Brain pericyte (primary cell): ENCODE measurements at regions not wholly inside any gene's neighbourhood (a gene's known extent, or its start where the extent isn't known, plus 50 kb on each side); places are given as distances from the start of the nearest gene placed in this dataset.

ENCODE experiments used
- DNase-seq: peaks from one replicate; pipeline ENCODE4 v3.0.0-alpha.2; 2012; ENCODE audit warnings: low read depth, low spot score

GRCh38 chr13:73266640-73267180, 207.9 kb downstream of the KLF5 start:
- DNase-seq: no peak

DNA sequence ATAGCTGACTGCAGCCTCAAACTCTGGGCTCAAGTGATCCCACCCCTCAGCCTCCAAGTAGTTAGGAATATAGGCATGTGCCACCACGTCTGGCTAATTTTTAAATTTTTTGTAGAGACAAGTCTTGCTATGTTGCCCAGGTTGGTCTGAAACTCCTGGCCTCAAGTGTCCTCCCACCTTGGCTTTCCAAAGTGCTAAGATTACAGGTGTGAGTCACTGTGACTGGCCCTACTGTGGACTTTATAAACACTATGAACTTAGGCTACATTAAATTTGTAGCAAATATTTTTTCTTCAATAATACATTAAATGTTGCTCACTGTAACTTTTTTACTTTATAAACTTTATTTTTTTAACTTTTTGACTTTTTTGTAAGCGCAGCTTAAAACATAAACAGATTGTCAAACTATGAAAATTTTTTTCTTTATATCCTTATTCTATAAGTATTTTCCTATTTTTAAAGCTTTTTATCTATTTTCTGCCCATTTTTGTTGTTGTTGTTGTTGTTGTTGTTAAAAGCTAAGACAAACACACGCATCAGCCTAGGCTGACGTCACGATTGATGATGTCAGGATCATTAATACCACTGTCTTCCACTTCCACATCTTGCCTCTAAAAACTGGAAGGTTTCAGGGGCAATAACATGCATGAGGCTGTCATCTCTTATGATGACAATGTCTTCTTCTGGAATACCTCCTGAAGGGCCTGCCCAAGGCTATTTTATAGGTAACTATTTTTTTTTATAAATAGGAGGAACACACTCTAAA, 204.2 kb downstream of the KLF5 start:
- no peak for DNase-seq

- DNase-seq: no peak
Observed at GRCh38 chr13:73261739-73262216, 203.0 kb downstream of the KLF5 start.

GRCh38 chr13:73259061-73260017, 200.5 kb downstream of the KLF5 start:
- no peak for DNase-seq

DNA sequence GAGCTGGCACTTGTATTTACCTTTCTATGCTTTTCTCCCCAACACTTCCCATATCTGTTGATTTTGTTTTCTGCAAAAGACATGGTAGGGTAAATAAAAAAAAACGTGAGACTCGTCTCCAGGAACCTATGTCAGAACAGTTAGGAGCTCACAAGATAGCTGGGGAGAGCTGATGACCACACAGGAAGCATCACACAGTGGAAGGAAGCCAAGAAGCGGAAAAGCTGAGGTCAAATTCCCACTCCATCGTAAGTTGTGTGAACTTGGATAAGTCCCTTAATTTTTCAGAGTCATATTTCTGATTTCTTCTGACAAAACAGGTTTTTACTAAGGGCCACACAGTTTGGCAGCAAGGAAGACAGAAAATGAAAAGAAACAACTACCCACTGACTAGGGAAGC, 199.6 kb downstream of the KLF5 start:
- DNase-seq: no peak

- no peak for DNase-seq
Observed at GRCh38 chr13:73254827-73255226, 196.0 kb downstream of the KLF5 start.

DNA sequence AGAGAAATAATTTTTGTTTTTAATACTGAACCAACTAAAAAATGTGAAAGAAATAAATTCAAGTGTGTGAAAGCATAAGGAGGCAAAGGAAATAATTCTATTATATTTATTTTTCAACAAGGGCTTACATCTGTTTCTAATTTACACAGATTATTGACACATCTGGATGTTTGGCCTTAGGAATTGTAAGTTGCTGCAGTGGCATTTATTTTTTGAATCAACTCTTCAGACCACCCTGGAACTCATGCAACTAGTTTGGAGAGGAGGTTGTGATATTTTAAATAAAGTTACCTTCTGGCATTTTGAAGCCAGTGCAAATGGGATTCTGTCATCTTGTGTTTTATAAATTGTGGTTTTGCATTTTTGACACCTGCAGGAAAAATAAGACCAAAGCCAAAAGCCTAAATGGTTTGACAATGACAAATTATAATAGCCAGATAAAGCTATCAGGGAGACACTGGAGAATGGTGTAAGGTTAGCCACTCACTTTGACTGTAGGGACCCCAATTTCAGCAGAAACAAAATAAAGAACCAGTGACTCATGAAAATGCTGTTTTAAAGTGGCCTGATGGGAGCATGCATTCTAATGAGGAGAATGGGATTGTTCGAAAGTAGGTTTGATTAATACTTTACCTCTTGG, 192.9 kb downstream of the KLF5 start:
- DNase-seq: no peak

GRCh38 chr13:73250061-73250460, 191.3 kb downstream of the KLF5 start:
- no peak for DNase-seq

GRCh38 chr13:73248711-73249580, 190.1 kb downstream of the KLF5 start:
- no peak for DNase-seq

- DNase-seq: no peak
Observed at GRCh38 chr13:73248154-73248553, 189.3 kb downstream of the KLF5 start.

DNA sequence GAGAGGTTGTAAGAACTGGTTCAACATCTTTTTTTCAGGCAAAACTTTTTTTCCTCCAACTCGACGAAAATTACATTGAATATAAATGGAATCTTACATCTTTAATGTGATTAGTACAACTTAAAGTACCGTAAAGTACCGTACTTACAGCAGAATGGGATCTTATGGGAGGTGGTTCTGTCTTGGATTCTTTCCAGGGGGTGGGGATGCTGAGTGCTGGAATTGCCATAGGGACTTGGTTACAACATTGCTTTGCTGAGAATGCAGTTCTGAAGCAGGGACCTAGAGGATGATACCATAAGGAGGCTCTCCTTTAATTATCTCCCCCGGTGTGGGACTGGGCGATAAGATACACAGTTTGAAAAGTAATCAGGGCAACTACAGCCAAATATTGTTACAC, 186.4 kb downstream of the KLF5 start:
- DNase-seq: no peak

- DNase-seq: no peak
Observed at GRCh38 chr13:73244467-73244866, 185.7 kb downstream of the KLF5 start.

GRCh38 chr13:73242515-73243015, 183.8 kb downstream of the KLF5 start:
- DNase-seq: no peak

GRCh38 chr13:73240193-73240592, 181.4 kb downstream of the KLF5 start:
- no peak for DNase-seq

DNA sequence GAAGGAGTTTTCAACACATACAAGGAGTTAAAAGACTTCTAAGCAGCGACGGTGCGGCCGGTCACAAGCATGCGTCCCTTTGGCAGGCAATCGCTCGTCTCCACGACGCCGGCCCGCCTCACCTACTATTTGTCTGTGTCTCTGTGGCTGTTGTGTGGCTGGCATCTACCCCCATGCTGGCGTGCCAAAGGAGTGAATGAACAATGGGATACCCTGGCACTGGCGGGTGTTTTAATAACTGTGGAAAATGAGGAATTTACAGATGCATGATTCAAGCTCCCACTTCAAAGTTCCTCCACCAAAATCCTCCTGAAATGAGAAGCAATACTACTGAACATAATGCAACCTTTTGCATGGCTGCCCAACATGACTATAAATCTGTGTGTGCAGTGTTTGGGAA, 176.6 kb downstream of the KLF5 start:
- DNase-seq: no peak

DNA sequence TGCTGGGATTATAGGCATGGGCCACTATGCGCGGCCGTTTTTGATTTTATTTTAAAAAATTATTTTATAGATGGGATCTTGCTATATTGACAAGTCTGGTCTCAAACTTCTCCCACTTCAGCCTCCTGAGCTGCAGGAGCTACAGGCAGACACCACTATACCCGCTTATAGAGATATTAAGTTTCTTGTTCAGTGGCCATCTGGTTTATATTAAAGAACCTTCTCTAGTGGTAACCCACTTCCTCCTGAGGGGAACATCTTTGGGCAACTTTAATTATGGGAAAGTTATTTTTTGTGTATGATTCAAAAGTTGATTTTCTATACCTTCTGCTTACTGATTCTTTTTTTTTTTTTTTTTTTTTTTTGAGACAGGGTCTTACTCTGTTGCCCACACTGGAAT, 172.7 kb downstream of the KLF5 start:
- DNase-seq: no peak

DNA sequence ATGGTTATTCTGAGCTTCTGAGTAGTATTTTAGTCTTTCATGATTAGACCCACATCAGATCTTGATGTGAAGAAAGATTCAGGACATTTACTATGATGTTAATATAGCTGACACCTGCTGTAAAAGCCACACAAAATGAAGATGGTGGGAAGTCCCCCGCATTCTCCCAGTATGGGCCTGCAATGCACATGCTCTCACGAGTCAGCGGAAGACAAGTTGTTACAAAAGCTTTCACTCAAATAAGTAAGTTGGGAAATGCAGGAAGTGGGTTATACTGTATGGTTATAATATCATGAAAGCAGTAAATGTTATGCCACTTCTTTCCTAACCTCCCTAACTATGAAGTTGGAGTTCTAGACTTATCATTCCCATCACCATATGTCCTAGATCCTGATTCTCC, 171.9 kb downstream of the KLF5 start:
- no peak for DNase-seq

- no peak for DNase-seq
Observed at GRCh38 chr13:73228546-73228945, 169.7 kb downstream of the KLF5 start.

DNA sequence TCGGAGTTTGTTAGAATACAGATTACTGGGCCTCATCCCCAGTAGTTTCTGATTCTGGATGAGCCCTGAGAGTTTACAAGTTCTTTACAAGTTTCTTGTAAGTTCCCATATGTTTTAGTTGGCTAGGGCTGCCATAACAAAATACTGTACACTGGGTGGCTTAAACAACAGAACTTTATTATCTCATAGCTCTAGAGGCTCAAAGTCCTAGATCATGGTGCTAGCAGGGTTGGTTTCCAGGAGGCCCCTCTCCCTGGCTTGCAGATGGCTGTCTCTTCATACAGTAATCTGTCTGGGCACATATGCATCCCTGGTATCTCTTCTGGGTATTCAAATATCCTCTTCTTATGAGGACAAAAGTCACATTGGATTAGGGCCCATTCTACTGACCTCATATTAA, 167.2 kb downstream of the KLF5 start:
- no peak for DNase-seq

DNA sequence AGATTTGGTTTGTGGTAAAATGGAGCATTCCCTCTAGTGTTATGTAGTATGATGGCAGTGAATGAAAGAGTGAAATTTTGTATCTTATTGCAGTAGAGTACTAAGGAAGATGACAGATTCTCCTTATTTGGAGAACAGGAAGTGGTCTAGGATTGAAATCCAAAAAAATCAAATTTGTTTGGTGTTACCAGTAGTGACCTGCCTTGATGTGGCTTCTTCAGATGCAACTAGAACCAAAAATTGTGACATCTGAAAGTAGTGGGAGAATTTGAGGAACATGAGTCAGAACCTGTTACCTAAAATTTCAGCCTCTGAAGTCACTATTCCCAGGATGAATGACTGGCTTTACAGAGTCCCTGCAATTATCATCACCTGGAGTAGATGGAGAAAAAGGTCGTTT, 165.9 kb downstream of the KLF5 start:
- no peak for DNase-seq

DNA sequence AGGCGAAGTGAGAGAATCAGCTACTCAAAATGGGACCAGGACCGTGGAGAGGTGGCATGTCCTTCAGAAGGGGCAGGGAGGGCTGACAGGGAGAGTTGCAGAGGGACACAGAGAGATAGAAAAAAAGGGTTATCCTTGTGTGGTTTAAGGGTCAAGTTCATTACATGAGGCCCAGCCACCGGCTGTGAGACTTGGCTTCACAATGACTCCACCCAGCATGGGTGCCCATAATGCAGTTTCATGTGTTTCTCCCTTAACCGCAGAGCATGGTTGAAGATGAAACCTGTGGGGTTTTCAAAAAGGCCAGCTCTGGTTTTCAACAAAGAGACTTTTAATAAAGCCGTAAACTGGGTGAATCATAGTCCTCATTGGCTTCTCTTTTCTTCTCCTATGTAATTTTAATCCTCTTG, 164.6 kb downstream of the KLF5 start:
- DNase-seq: no peak
